NCI-H460 (cell line): ENCODE measurements at regions not wholly inside any gene's neighbourhood (a gene's known extent, or its start where the extent isn't known, plus 50 kb on each side); places are given as distances from the start of the nearest gene placed in this dataset.

ENCODE experiments used
- DNase-seq: peaks from one replicate; pipeline ENCODE4 v3.0.0-alpha.2; 2016; ENCODE audit warnings: low read depth; ENCODE audit errors: extremely low read depth

- DNase-seq, result no peak
These were observed 55.6 kb downstream of the ZNF281 start for GRCh38 chr1:200354243-200354642.

- no peak for DNase-seq
These were observed 56.6 kb downstream of the ZNF281 start for GRCh38 chr1:200353232-200353631.

GRCh38 chr1:200351826-200352549, 57.8 kb downstream of the ZNF281 start:
- no peak for DNase-seq

- no peak for DNase-seq
These were observed 58.4 kb downstream of the ZNF281 start for GRCh38 chr1:200351425-200351824.

GRCh38 chr1:200346700-200347099, 63.1 kb downstream of the ZNF281 start:
- no peak for DNase-seq

- DNase-seq, result no peak
These were observed 64.3 kb downstream of the ZNF281 start for GRCh38 chr1:200345520-200345919.

GRCh38 chr1:200343874-200344273, 66.0 kb downstream of the ZNF281 start:
- no peak for DNase-seq

- no peak for DNase-seq
These were observed 67.1 kb downstream of the ZNF281 start for GRCh38 chr1:200342511-200343311.

- no peak for DNase-seq
These were observed 71.4 kb downstream of the ZNF281 start for GRCh38 chr1:200338451-200338850.

- no peak for DNase-seq
These were observed 72.0 kb downstream of the ZNF281 start for GRCh38 chr1:200337831-200338230.

GRCh38 chr1:200337410-200337809, 72.4 kb downstream of the ZNF281 start:
- DNase-seq, result no peak

GRCh38 chr1:200336901-200337391, 72.9 kb downstream of the ZNF281 start:
- DNase-seq, result no peak

- DNase-seq, result peak; percentile 39
These were observed 73.6 kb downstream of the ZNF281 start for GRCh38 chr1:200336101-200336845.

- no peak for DNase-seq
These were observed 75.1 kb downstream of the ZNF281 start for GRCh38 chr1:200334661-200335256.

GRCh38 chr1:200333329-200333728, 76.5 kb downstream of the ZNF281 start:
- DNase-seq, result no peak

GRCh38 chr1:200332716-200333115, 77.1 kb downstream of the ZNF281 start:
- DNase-seq, result no peak

GRCh38 chr1:200330741-200331428, 79.0 kb downstream of the ZNF281 start:
- DNase-seq, result no peak

GRCh38 chr1:200329208-200329882, 80.5 kb downstream of the ZNF281 start:
- no peak for DNase-seq

- no peak for DNase-seq
These were observed 81.5 kb downstream of the ZNF281 start for GRCh38 chr1:200328379-200328778.
